ENCODE measurements at regions not wholly inside any gene's neighbourhood (a gene's known extent, or its start where the extent isn't known, plus 50 kb on each side); places are given as distances from the start of the nearest gene placed in this dataset.

GRCh38 chr3:189118896-189119295, 52.9 kb upstream of the TPRG1 start:
- no peak for DNase-seq

DNA sequence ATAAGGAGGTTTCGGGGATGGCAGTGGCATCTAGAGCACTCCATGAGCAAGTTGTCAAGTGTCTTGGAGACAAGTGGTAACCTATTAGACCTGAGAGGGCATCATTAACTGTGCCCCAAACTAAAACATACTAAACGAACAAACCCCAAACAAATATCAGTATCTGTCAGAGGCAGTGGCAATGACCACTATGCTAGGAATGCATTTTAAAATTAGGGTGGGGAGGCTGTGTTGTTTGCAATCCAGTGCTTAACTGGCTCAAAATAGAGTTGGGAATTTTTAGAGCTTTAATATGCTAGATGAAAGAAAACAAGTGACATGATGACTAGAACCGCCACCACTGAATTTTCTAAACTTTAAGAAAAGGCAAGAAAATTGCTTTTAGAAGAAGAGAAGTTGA, 51.8 kb upstream of the TPRG1 start:
- DNase-seq, result no peak

DNA sequence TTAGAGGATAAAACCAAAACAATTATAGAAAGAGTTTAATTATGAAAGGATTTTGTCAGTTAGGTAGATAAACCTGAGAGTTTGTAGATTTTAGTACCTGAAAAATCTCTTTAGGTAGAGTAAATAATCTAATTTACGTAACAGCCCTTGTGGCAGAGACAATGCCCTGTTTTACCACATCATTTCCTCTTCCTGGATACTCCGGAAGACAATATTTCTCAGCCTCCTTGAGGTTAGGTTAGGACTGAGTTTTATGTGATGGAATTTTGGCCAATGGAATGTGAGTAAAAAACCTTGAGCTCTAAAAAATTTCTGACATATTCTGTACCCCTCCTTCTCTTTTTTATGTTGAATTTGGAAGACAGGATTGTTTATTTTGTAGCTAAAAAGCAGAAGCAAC, 50.7 kb upstream of the TPRG1 start:
- DNase-seq, result no peak

All from NCI-H1694 (cell line).